HEK293 (cell line): ENCODE measurements at regions not wholly inside any gene's neighbourhood (a gene's known extent, or its start where the extent isn't known, plus 50 kb on each side); places are given as distances from the start of the nearest gene placed in this dataset.

Experiments used
- GFI1B ChIP-seq: fragments of 450-650 bp; formaldehyde crosslinking; IDR thresholded peaks from 2 replicates; pipeline ENCODE4 v1.5.1; 2016; ENCODE audit warnings: missing biosample characterization, missing genetic modification characterization
- INSM2 ChIP-seq: fragments of 450-650 bp; formaldehyde crosslinking; IDR thresholded peaks from 2 replicates; pipeline ENCODE4 v1.5.1; 2016; ENCODE audit warnings: missing biosample characterization, missing genetic modification characterization
- KLF1 ChIP-seq: fragments of 450-650 bp; formaldehyde crosslinking; IDR thresholded peaks from 2 replicates; pipeline ENCODE4 v1.5.1; 2016; ENCODE audit warnings: missing biosample characterization, missing genetic modification characterization
- MYNN ChIP-seq: fragments of 450-650 bp; formaldehyde crosslinking; IDR thresholded peaks from 2 replicates; pipeline ENCODE4 v1.5.1; 2016; ENCODE audit warnings: missing biosample characterization, missing genetic modification characterization, borderline replicate concordance
- PRDM2 ChIP-seq: fragments of 450-650 bp; formaldehyde crosslinking; IDR thresholded peaks from 2 replicates; pipeline ENCODE4 v1.5.1; 2016; ENCODE audit warnings: missing biosample characterization, missing genetic modification characterization, borderline replicate concordance
- PRDM4 ChIP-seq: fragments of 450-650 bp; formaldehyde crosslinking; IDR thresholded peaks from 2 replicates; pipeline ENCODE4 v1.5.1; 2017; ENCODE audit warnings: missing biosample characterization, missing genetic modification characterization
- PRDM6 ChIP-seq: fragments of 450-650 bp; formaldehyde crosslinking; IDR thresholded peaks from 2 replicates; pipeline ENCODE4 v1.5.1; 2017; ENCODE audit warnings: missing biosample characterization, missing genetic modification characterization
- SCRT1 ChIP-seq: fragments of 450-650 bp; formaldehyde crosslinking; IDR thresholded peaks from 2 replicates; pipeline ENCODE4 v1.5.1; 2016; ENCODE audit warnings: missing biosample characterization, missing genetic modification characterization, borderline replicate concordance
- SCRT2 ChIP-seq: fragments of 450-650 bp; formaldehyde crosslinking; IDR thresholded peaks from 2 replicates; pipeline ENCODE4 v1.5.1; 2016; ENCODE audit warnings: missing biosample characterization, missing genetic modification characterization
- WT1 ChIP-seq: fragments of 450-650 bp; formaldehyde crosslinking; IDR thresholded peaks from 2 replicates; pipeline ENCODE4 v1.5.1; 2016; ENCODE audit warnings: missing biosample characterization, missing genetic modification characterization
- YY1 ChIP-seq: fragments of 450-650 bp; formaldehyde crosslinking; IDR thresholded peaks from 2 replicates; pipeline ENCODE4 v1.5.1; 2018; ENCODE audit warnings: missing biosample characterization, missing genetic modification characterization
- ZBTB17 ChIP-seq: fragments of 450-650 bp; formaldehyde crosslinking; IDR thresholded peaks from 2 replicates; pipeline ENCODE4 v1.5.1; 2016; ENCODE audit warnings: missing biosample characterization, missing genetic modification characterization
- ZFP3 ChIP-seq: fragments of 450-650 bp; formaldehyde crosslinking; IDR thresholded peaks from 2 replicates; pipeline ENCODE4 v1.5.1; 2016; ENCODE audit warnings: low read depth, missing biosample characterization, missing genetic modification characterization
- ZIC2 ChIP-seq: fragments of 450-650 bp; formaldehyde crosslinking; IDR thresholded peaks from 2 replicates; pipeline ENCODE4 v1.5.1; 2016; ENCODE audit warnings: missing biosample characterization, missing genetic modification characterization
- ZNF155 ChIP-seq: fragments of 450-650 bp; formaldehyde crosslinking; IDR thresholded peaks from 2 replicates; pipeline ENCODE4 v1.5.1; 2016; ENCODE audit warnings: missing biosample characterization, missing genetic modification characterization
- ZNF16 ChIP-seq: fragments of 450-650 bp; formaldehyde crosslinking; IDR thresholded peaks from 2 replicates; pipeline ENCODE4 v1.5.1; 2016; ENCODE audit warnings: low read depth, missing biosample characterization, missing genetic modification characterization
- ZNF24 ChIP-seq: fragments of 450-650 bp; formaldehyde crosslinking; IDR thresholded peaks from 2 replicates; pipeline ENCODE4 v1.5.1; 2016; ENCODE audit warnings: missing biosample characterization, missing genetic modification characterization
- ZNF362 ChIP-seq: fragments of 450-650 bp; formaldehyde crosslinking; IDR thresholded peaks from 2 replicates; pipeline ENCODE4 v1.5.1; 2016; ENCODE audit warnings: missing biosample characterization, missing genetic modification characterization
- ZNF394 ChIP-seq: fragments of 450-650 bp; formaldehyde crosslinking; IDR thresholded peaks from 2 replicates; pipeline ENCODE4 v1.5.1; 2016; ENCODE audit warnings: missing biosample characterization, missing genetic modification characterization, mild to moderate bottlenecking, moderate library complexity, borderline replicate concordance
- ZNF404 ChIP-seq: fragments of 450-650 bp; formaldehyde crosslinking; IDR thresholded peaks from 2 replicates; pipeline ENCODE4 v1.5.1; 2017; ENCODE audit warnings: missing biosample characterization, missing genetic modification characterization
- ZNF433 ChIP-seq: fragments of 450-650 bp; formaldehyde crosslinking; IDR thresholded peaks from 2 replicates; pipeline ENCODE4 v1.5.1; 2016; ENCODE audit warnings: missing biosample characterization, missing genetic modification characterization, low read depth
- ZNF549 ChIP-seq: fragments of 450-650 bp; IDR thresholded peaks from 2 replicates; pipeline ENCODE4 v1.5.1; 2018; ENCODE audit warnings: missing biosample characterization, missing genetic modification characterization, mild to moderate bottlenecking, inconsistent platforms, moderate library complexity
- ZNF558 ChIP-seq: fragments of 450-650 bp; formaldehyde crosslinking; IDR thresholded peaks from 2 replicates; pipeline ENCODE4 v1.5.1; 2016; ENCODE audit warnings: missing biosample characterization, missing genetic modification characterization
- ZNF600 ChIP-seq: fragments of 450-650 bp; formaldehyde crosslinking; IDR thresholded peaks from 2 replicates; pipeline ENCODE4 v1.5.1; 2016; ENCODE audit warnings: missing biosample characterization, missing genetic modification characterization
- ZNF677 ChIP-seq: fragments of 450-650 bp; IDR thresholded peaks from 2 replicates; pipeline ENCODE4 v1.5.0; 2018; ENCODE audit warnings: missing biosample characterization, mild to moderate bottlenecking, missing genetic modification characterization, moderate library complexity
- ZNF843 ChIP-seq: fragments of 450-650 bp; formaldehyde crosslinking; IDR thresholded peaks from 2 replicates; pipeline ENCODE4 v1.5.1; 2016; ENCODE audit warnings: missing biosample characterization, missing genetic modification characterization

- TF ChIP-seq PRDM2 = no peak
- TF ChIP-seq WT1 (tag by site-specific recombination) = peak; percentile 76; the same call in 1 of the 2 replicates
- TF ChIP-seq ZNF16 (tag by site-specific recombination) = no peak
- peak; percentile 94 for TF ChIP-seq ZNF677 (tag by site-specific recombination)
- no peak for TF ChIP-seq GFI1B
- TF ChIP-seq ZBTB17 (tag by site-specific recombination) = peak; percentile 71
- TF ChIP-seq ZNF549 (tag by site-specific recombination) = no peak
- 0 out of 2 replicates have a peak, but pooled peaks have one; percentile 40 for TF ChIP-seq ZNF362 (tag by site-specific recombination)
- TF ChIP-seq ZNF24 (tag by site-specific recombination) = 0 out of 2 replicates have a peak, but pooled peaks have one; percentile 45
- peak; percentile 96 for TF ChIP-seq PRDM6 (tag by site-specific recombination)
- peak; percentile 26; the same call in 1 of the 2 replicates for TF ChIP-seq ZNF394 (tag by site-specific recombination)
- peak; percentile 42; the same call in 1 of the 2 replicates for TF ChIP-seq INSM2 (tag by site-specific recombination)
- peak; percentile 84 for TF ChIP-seq ZNF843 (tag by site-specific recombination)
- peak; percentile 67 for TF ChIP-seq ZIC2
- TF ChIP-seq SCRT1 (tag by site-specific recombination) = peak; percentile 90
- no peak for TF ChIP-seq YY1 (tag by site-specific recombination)
- no peak for TF ChIP-seq ZNF558 (tag by site-specific recombination)
- TF ChIP-seq MYNN (tag by site-specific recombination) = peak; percentile 71; the same call in 1 of the 2 replicates
- TF ChIP-seq ZNF155 = no peak
- peak; percentile 63 for TF ChIP-seq PRDM4 (tag by site-specific recombination)
- peak; percentile 95 for TF ChIP-seq SCRT2 (tag by site-specific recombination)
- no peak for TF ChIP-seq ZFP3 (tag by site-specific recombination)
- TF ChIP-seq ZNF600 (tag by site-specific recombination) = peak; percentile 28; the same call in 1 of the 2 replicates
- no peak for TF ChIP-seq ZNF404
- TF ChIP-seq KLF1 = no peak
- no peak for TF ChIP-seq ZNF433 (tag by site-specific recombination)
Observed at GRCh38 chr15:29183071-29183831, 86.4 kb downstream of the NSMCE3 start (continued).
